K562 (cell line): ENCODE measurements at regions not wholly inside any gene's neighbourhood (a gene's known extent, or its start where the extent isn't known, plus 50 kb on each side); places are given as distances from the start of the nearest gene placed in this dataset.

Experiments used
- ATAC-seq: fragments of 200-7000 bp; cut with Tn5 transposase; 3 replicates; pipeline ENCODE4 v1.9.1; 2020; ENCODE audit warnings: moderate library complexity
- BruUV-seq: library from RNA; stranded (reverse); fragments of 400-500 nt; replicated peaks from 2 replicates; lab custom pipeline; 2021; lab: Mats Ljungman, UMichigan
- CTCF ChIA-PET: fragments of 300-600 bp; formaldehyde crosslinking; extraction: SDS; loops from one replicate; lab custom pipeline; 2021; ENCODE audit warnings: low intra/inter-chr PET ratio; lab: Yijun Ruan, JAX
- POLR2A ChIA-PET: fragments of 300-600, 350-650 bp; sonication (Branson Sonifier 250); formaldehyde crosslinking; extraction: SDS; loops from one replicate; lab custom pipeline; 2021; ENCODE audit warnings: antibody characterized with exemption, inconsistent platforms; lab: Yijun Ruan, JAX
- DNase-seq, 4 experiments: peaks; one replicate each; pipeline versions ENCODE4 v3.0.0 to v3.0.0-alpha.2; 2011 to 2018; ENCODE audit warnings: low spot score in 3 of 4, mixed read lengths in 3 of 4; ENCODE audit errors: extremely low read depth in 1 of 4
- FAIRE-seq: peaks from 2 replicates; lab custom pipeline; 2011; peaks lifted over from hg19 to GRCh38; lab: Jason Lieb, UNC
- H2AFZ ChIP-seq: 2 replicates; pipeline ENCODE4 v1.6.0; 2011; ENCODE audit warnings: low read depth, low read length, control low read depth, inconsistent platforms
- H3K27ac ChIP-seq: fragments of 200-600 bp; 3 replicates; pipeline ENCODE4 v1.8.0; 2011; ENCODE audit warnings: low read depth, mild to moderate bottlenecking, control low read depth, inconsistent platforms, low read length, moderate library complexity, mixed read lengths; ENCODE audit errors: extremely low read depth
- H3K27me3 ChIP-seq, 2 experiments: fragments of 300-600 bp in 1 of 2; 2 replicates in 1 of 2; 3 replicates in 1 of 2; pipeline versions ENCODE4 v1.6.0 to v1.8.0; 2011; ENCODE audit warnings: inconsistent platforms in 2 of 2, low read length in 2 of 2, mild to moderate bottlenecking in 1 of 2, mixed read lengths in 1 of 2, moderate library complexity in 1 of 2; ENCODE audit not compliant: control insufficient read depth in 2 of 2, insufficient read depth in 2 of 2
- H3K36me3 ChIP-seq: fragments of 300-600 bp; 3 replicates; pipeline ENCODE4 v1.8.0; 2011; ENCODE audit warnings: mild to moderate bottlenecking, low read length, inconsistent platforms; ENCODE audit not compliant: control insufficient read depth, insufficient read depth
- H3K4me1 ChIP-seq, 2 experiments: fragments of 200-600 bp in 1 of 2; replicated peaks in 1 of 2; 2 replicates in 1 of 2; 3 replicates in 1 of 2; pipeline versions ENCODE4 v1.5.1 to v1.8.0; 2011; ENCODE audit warnings: inconsistent platforms in 2 of 2, low read length in 2 of 2, mild to moderate bottlenecking in 1 of 2, mixed read lengths in 1 of 2, moderate library complexity in 1 of 2; ENCODE audit not compliant: control insufficient read depth in 2 of 2, insufficient read depth in 2 of 2
- H3K4me2 ChIP-seq: 2 replicates; pipeline ENCODE4 v1.6.1; 2011; ENCODE audit warnings: low read length, control low read depth, inconsistent platforms, mixed read lengths; ENCODE audit not compliant: insufficient read depth
- H3K4me3 ChIP-seq: fragments of 200-600 bp; sonication (generic), shearing (Covaris generic); 2 replicates; pipeline ENCODE4 v1.5.1; 2016; ENCODE audit warnings: control low read depth, inconsistent platforms
- H3K79me2 ChIP-seq: fragments of 200-600 bp; 3 replicates; pipeline ENCODE4 v1.8.0; 2011; ENCODE audit warnings: low read length, inconsistent platforms; ENCODE audit not compliant: control insufficient read depth, insufficient read depth
- H3K9ac ChIP-seq, 2 experiments: 2 replicates each; pipeline versions ENCODE4 v1.6.0 to v1.6.1; 2011; ENCODE audit warnings: low read depth in 2 of 2, low read length in 2 of 2, control low read depth in 1 of 2, inconsistent platforms in 1 of 2, mild to moderate bottlenecking in 1 of 2, mixed read lengths in 1 of 2; ENCODE audit not compliant: insufficient read depth in 1 of 2
- H3K9me1 ChIP-seq: one replicate; pipeline ENCODE4 v1.6.0; 2011; ENCODE audit warnings: inconsistent platforms, mild to moderate bottlenecking, low read length, moderate library complexity; ENCODE audit not compliant: control insufficient read depth, insufficient read depth
- H3K9me3 ChIP-seq: replicated peaks from 2 replicates; pipeline ENCODE4 v1.5.1; 2011; ENCODE audit warnings: low read depth, low read length, inconsistent platforms; ENCODE audit not compliant: control insufficient read depth, insufficient read depth
- H4K20me1 ChIP-seq: replicated peaks from 2 replicates; pipeline ENCODE4 v1.6.1; 2011; ENCODE audit warnings: low read length, inconsistent platforms, mixed read lengths; ENCODE audit not compliant: control insufficient read depth, insufficient read depth
- ATF7 ChIP-seq: fragments of 450-650 bp; IDR thresholded peaks from 2 replicates; pipeline ENCODE4 v1.7.1; 2014; ENCODE audit warnings: mild to moderate bottlenecking, moderate library complexity
- CBFB ChIP-seq: sonication (generic); formaldehyde crosslinking; IDR thresholded peaks from 2 replicates; pipeline ENCODE4 v1.4.0; 2020; ENCODE audit warnings: mild to moderate bottlenecking, missing genetic modification reagents
- CEBPG ChIP-seq, 3 experiments: fragments of 200-800 bp in 1 of 3; sonication (Bioruptor generic) in 1 of 3; sonication (generic) in 1 of 3; formaldehyde crosslinking in 1 of 3; IDR thresholded peaks in 2 of 3; conservative IDR thresholded peaks in 1 of 3; 2 replicates each; pipeline versions ENCODE4 v1.6.1 to v1.8.0; 2016 to 2022; ENCODE audit warnings: missing compliant biosample characterization in 2 of 3, missing genetic modification characterization in 2 of 3, mild to moderate bottlenecking in 1 of 3, missing genetic modification reagents in 1 of 3
- CXXC5 ChIP-seq: fragments of 250-450 bp; sonication (Bioruptor Pico); IDR thresholded peaks from 2 replicates; pipeline ENCODE4 v1.8.0; 2022; ENCODE audit warnings: inconsistent platforms, mild to moderate bottlenecking, moderate library complexity
- EHMT2 ChIP-seq: fragments of 450-650 bp; IDR thresholded peaks from 2 replicates; pipeline ENCODE4 v1.6.1; 2018; ENCODE audit warnings: antibody characterized with exemption
- FOSL1 ChIP-seq: fragments of 200-800 bp; sonication (Bioruptor generic); conservative IDR thresholded peaks from 2 replicates; pipeline ENCODE4 v1.6.1; 2016; ENCODE audit warnings: missing genetic modification characterization, missing compliant biosample characterization
- JUN ChIP-seq, 2 experiments: sonication (generic) in 1 of 2; formaldehyde crosslinking in 1 of 2; IDR thresholded peaks; 2 replicates each; pipeline versions ENCODE4 v1.6.1 to v1.8.0; 2012 to 2022; ENCODE audit warnings: borderline replicate concordance in 2 of 2, mild to moderate bottlenecking in 2 of 2, improper control_type of control experiment in 1 of 2, low read depth in 1 of 2, low read length in 1 of 2, missing genetic modification reagents in 1 of 2
- JUND ChIP-seq, 2 experiments: IDR thresholded peaks; 2 replicates in 1 of 2; 3 replicates in 1 of 2; pipeline ENCODE4 v1.6.1; 2011; ENCODE audit warnings: borderline replicate concordance in 2 of 2, low read depth in 2 of 2, low read length in 2 of 2, improper control_type of control experiment in 1 of 2, missing biosample characterization in 1 of 2, missing genetic modification characterization in 1 of 2, missing genetic modification reagents in 1 of 2
- MEIS2 ChIP-seq: fragments of 450-650 bp; IDR thresholded peaks from 2 replicates; pipeline ENCODE4 v1.6.1; 2014; ENCODE audit warnings: mild to moderate bottlenecking; ENCODE audit not compliant: partially characterized antibody
- RFX1 ChIP-seq: fragments of 450-650 bp; IDR thresholded peaks from 2 replicates; pipeline ENCODE4 v1.6.1; 2016; ENCODE audit warnings: mild to moderate bottlenecking, moderate library complexity
- SMARCA4 ChIP-seq: fragments of 450-650 bp; IDR thresholded peaks from 2 replicates; pipeline ENCODE4 v1.6.1; 2016
- SREBF1 ChIP-seq: fragments of 150-350 bp; IDR thresholded peaks from 2 replicates; pipeline ENCODE4 v1.6.1; 2014; ENCODE audit warnings: antibody characterized with exemption, low read depth, low read length, borderline replicate concordance
- ZNF175 ChIP-seq: fragments of 200-800 bp; sonication (Bioruptor generic); IDR thresholded peaks from 2 replicates; pipeline ENCODE4 v1.6.1; 2016; ENCODE audit warnings: low read depth, mild to moderate bottlenecking, missing genetic modification characterization, missing compliant biosample characterization
- ZNF239 ChIP-seq: fragments of 250-450 bp; sonication (Bioruptor Pico); IDR thresholded peaks from 2 replicates; pipeline ENCODE4 v1.4.0; 2020; ENCODE audit warnings: mild to moderate bottlenecking
- ZNF589 ChIP-seq: fragments of 200-800 bp; sonication (Bioruptor generic); IDR thresholded peaks from 2 replicates; pipeline ENCODE4 v1.6.1; 2016; ENCODE audit warnings: low read depth, missing genetic modification characterization, missing compliant biosample characterization
- WGBS: fragments of 100-300 bp; shearing (Covaris generic); methylation state at CpG from one replicate; pipeline ENCODE4 v1.1.6; 2016; ENCODE audit warnings: low coverage, mixed read lengths; ENCODE audit not compliant: insufficient coverage; ENCODE audit errors: missing lambda C conversion rate; 5-methylcytosine and 5-hydroxymethylcytosine counted together
- in situ Hi-C: fragments of 300-500 bp; cut with MboI; formaldehyde crosslinking; loops from 4 replicates; pipeline ENCODE4 v1.15.0; 2018; ENCODE audit warnings: inconsistent platforms, mixed read lengths
- intact Hi-C: fragments of 100-400 bp; cut with micrococcal nuclease; formaldehyde crosslinking; loops from 2 replicates; pipeline ENCODE4 v1.14.2; 2022
- TF ChIP-seq, protein P1 (sequence below): conservative IDR thresholded peaks from 2 replicates; pipeline ENCODE4 v1.6.1; 2011; ENCODE audit warnings: low read depth, mild to moderate bottlenecking, low read length; ENCODE audit not compliant: control insufficient read depth
- TF ChIP-seq, protein P2 (sequence below): fragments of 200-800 bp; sonication (Bioruptor generic); IDR thresholded peaks from 2 replicates; pipeline ENCODE4 v1.6.1; 2017; ENCODE audit warnings: missing genetic modification characterization, missing compliant biosample characterization

DNA sequence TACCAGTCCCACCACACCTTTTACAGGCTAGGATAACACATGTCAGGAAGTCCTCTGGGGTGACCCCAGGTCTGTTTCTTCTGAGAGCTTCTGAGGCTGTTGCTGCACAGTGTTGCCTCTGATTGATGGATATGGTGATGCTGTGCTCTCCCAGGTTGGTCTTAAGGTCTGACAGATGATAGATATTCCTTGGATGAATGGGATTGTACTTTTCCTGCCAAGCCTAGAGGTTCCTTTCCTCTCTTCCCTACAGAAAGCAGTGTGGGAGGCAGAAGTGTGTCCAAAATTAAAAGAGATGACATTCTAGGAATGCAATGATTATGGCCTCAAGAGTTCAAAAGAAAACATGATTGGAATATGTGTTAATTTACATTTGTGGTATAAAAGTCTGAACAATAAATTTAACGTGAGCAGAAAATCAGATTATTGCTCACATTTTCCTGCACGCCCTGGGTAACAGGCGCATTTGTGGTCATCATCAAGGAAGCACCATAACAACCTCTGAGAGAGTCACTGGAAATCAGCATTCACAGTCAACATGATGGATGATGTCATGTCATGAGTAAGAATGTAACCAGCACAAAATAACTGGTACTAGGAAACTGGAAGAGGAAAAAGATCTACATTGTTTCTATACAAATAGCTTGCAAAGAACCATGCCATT, 73.7 kb downstream of the BBS10 start:
- Histone ChIP-seq H3K27me3 (peaks cover 0 to 21% of the 10 kb centered on the region in 2 experiments; a peak in 2 of 5 replicates), H3K79me2 (no peaks in the 10 kb centered on the region), H3K4me3 (no peak overlapping the region), H3K4me2 (no peak overlapping the region), H3K9ac (no peak overlapping the region), H4K20me1 (no peaks in the 10 kb centered on the region), H3K9me3 (no peaks in the 10 kb centered on the region), H3K4me1 (no peaks in the 10 kb centered on the region), H3K27ac (no peak overlapping the region), H3K9me1 (no peaks in the 10 kb centered on the region), H3K36me3 (no peaks in the 10 kb centered on the region), H2AFZ (no peak overlapping the region)
- in situ Hi-C loops (no loop called here), intact Hi-C loops (no loop called here)
- no peak for ATAC-seq
- peak in 1 of 4 experiments; percentile 12 for DNase-seq
- ChIA-PET CTCF (no interaction called here), POLR2A (no interaction called here)
- FAIRE-seq: no peak
- no TSS peak for BruUV-seq
- 19% methylated on average over 3 of the region's 3 CpGs for WGBS
- TF ChIP-seq ZNF239 (CRISPR knock-in tag) (no peak), CBFB (CRISPR knock-in tag) (no peak), SMARCA4 (peak; percentile 16; the same call in 1 of the 2 replicates), FOSL1 (tag) (peak; percentile 81), CEBPG (CRISPR knock-in tag; IDR thresholded peaks at IDR 0.05) (0 out of 2 replicates have a peak, but pooled peaks have one; percentile 43), CEBPG (tag; conservative IDR thresholded peaks at IDR 0.05 in 1 of 2, IDR thresholded peaks at IDR 0.05 in 1 of 2) (peak in 1 of 2 experiments; percentile 81; a peak in 2 of 4 replicates), ATF7 (peak; percentile 61; the same call in 1 of the 2 replicates), MEIS2 (peak; percentile 75), CXXC5 (CRISPR knock-in tag) (no peak), ZNF175 (CRISPR knock-in tag) (0 out of 2 replicates have a peak, but pooled peaks have one; percentile 11), SREBF1 (no peak), EHMT2 (0 out of 2 replicates have a peak, but pooled peaks have one; percentile 17), JUN (IDR thresholded peaks at IDR 0.05; ENCODE audit: borderline replicate concordance, low read depth, low read length) (0 out of 2 replicates have a peak, but pooled peaks have one; percentile 63), JUN (CRISPR knock-in tag; IDR thresholded peaks at IDR 0.05; ENCODE audit: borderline replicate concordance) (no peak), ZNF589 (CRISPR knock-in tag) (peak; percentile 60; the same call in 1 of the 2 replicates), RFX1 (peak; percentile 19; the same call in 1 of the 2 replicates), JUND (IDR thresholded peaks at IDR 0.05; ENCODE audit: borderline replicate concordance, low read depth, low read length) (peak; percentile 72; the same call in 1 of the 2 replicates), JUND (tag; IDR thresholded peaks at IDR 0.05; ENCODE audit: borderline replicate concordance, low read depth, low read length) (peak; percentile 62; the same call in 2 of the 3 replicates)
- TF ChIP-seq, protein P1, sequence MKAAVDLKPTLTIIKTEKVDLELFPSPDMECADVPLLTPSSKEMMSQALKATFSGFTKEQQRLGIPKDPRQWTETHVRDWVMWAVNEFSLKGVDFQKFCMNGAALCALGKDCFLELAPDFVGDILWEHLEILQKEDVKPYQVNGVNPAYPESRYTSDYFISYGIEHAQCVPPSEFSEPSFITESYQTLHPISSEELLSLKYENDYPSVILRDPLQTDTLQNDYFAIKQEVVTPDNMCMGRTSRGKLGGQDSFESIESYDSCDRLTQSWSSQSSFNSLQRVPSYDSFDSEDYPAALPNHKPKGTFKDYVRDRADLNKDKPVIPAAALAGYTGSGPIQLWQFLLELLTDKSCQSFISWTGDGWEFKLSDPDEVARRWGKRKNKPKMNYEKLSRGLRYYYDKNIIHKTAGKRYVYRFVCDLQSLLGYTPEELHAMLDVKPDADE: no peak
- TF ChIP-seq, protein P2, sequence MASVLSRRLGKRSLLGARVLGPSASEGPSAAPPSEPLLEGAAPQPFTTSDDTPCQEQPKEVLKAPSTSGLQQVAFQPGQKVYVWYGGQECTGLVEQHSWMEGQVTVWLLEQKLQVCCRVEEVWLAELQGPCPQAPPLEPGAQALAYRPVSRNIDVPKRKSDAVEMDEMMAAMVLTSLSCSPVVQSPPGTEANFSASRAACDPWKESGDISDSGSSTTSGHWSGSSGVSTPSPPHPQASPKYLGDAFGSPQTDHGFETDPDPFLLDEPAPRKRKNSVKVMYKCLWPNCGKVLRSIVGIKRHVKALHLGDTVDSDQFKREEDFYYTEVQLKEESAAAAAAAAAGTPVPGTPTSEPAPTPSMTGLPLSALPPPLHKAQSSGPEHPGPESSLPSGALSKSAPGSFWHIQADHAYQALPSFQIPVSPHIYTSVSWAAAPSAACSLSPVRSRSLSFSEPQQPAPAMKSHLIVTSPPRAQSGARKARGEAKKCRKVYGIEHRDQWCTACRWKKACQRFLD (CRISPR knock-in tag): 0 out of 2 replicates have a peak, but pooled peaks have one; percentile 24
